CD4-positive, alpha-beta T cell treated with Interleukin-6 at 100 ng/mL for 8 hours (primary cell): ENCODE measurements at regions not wholly inside any gene's neighbourhood (a gene's known extent, or its start where the extent isn't known, plus 50 kb on each side); places are given as distances from the start of the nearest gene placed in this dataset.

Source experiments
- DNase-seq: peaks from one replicate; pipeline ENCODE4 v3.0.0-alpha.2; 2020; ENCODE audit warnings: mixed read lengths, low spot score

- no peak for DNase-seq
Observed at GRCh38 chr15:97623091-97623661, 337.3 kb upstream of the ARRDC4 start.

- no peak for DNase-seq
Observed at GRCh38 chr15:97627634-97628033, 332.9 kb upstream of the ARRDC4 start.

DNA sequence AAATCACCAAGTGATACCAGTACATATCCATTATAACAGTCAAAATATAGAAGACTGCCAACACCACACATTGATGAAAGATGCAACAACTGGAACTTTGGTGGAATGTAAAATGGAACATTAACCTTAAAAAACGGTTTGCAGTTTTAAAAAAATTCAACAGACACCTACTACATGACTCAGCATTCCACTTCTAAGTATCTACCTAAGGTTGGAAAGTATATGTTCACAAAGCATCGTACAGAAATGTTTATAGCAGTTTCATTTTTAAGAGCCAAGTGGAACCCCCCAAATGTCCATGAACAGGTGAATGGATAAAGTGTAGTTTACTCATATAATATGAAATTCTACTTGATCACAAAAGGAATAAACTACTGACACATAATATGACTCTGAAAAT lies 314.7 kb upstream of the ARRDC4 start:
- DNase-seq: no peak

DNA sequence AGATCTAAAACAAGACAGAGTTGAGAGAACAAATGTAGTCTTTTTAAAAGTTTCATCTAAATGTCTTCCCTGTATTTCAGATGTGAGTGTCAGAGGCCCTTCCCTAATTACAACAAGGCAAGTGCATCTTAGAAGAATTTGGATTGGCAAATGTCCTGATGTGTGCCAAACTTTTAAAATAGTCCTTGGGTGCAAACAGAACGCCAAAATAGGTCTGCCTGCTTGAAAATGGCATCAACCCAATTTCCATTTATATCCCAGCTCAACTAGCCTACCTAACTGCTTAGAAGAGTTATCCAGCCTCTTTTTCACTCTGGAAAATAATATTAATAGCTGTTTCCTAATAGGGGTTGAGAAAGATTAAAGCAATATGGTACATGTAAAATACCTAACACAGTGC lies 311.8 kb upstream of the ARRDC4 start:
- DNase-seq: no peak

GRCh38 chr15:97652041-97652440 lies 308.5 kb upstream of the ARRDC4 start:
- no peak for DNase-seq

GRCh38 chr15:97652700-97653167 lies 307.8 kb upstream of the ARRDC4 start:
- no peak for DNase-seq

DNA sequence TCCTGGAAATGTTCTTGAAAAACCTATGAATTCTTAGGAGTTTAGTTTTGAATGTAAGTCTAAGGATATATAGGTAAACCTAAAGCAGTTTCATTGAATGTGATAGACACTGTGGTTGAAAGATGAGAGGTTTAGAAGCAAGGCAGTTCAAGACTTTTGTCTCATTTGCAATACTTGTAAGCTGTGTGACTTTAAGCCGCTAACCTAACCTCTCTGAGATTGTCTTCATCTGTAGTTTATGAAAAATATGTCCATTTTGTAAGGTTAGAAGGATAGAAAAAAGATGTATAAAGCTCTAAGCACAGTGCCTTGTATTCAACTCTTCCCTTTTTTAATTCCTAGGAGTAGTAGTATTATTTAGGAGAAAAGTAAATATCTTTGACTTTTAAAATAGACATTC lies 306.6 kb upstream of the ARRDC4 start:
- no peak for DNase-seq

DNA sequence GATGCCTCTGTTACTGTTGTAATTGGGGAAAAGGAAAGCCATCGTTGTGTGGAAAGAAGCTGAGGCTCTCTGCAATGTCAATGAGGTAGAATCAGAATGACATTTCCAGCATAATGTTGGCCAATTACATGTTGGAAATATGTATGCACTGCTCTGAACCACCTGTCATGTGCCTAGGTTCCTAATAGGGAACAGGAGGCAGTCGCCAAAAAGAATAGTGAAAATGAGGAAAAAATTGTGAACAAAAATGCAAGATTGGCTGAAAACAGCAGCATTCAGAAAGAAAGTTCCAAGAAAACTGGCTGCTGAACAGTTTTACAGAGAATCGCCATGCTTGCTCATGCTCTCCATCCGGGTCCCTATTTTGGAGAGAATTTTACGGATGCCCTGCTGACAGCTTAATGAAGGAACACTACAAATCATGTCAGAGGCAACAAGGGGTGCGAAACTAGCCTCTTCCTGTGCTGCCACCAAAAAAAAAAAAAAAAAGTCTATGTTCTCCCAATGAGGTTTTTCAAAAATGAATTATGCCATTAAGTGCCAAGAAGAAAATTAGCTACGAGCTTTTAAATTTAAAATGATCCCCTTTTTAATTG lies 305.9 kb upstream of the ARRDC4 start:
- DNase-seq: no peak

DNA sequence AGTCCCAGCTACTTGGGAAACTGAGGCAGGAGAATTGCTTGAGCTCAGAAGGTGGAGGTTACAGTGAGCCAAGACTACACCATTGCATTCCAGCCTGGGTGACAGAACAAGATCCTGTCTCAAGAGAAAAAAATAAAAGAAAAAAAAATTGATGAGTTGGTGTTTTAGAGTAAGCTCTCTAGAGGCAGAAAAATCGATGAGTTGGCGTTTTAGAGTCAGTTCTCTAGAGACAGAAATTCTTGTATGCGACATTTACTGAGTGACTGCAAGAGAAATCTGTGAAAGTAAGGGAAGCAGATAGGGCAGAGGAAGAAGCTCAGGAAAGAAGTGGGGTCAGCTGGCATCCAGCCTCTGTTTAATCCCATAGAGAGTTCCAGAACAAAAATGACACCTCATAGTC lies 298.7 kb upstream of the ARRDC4 start:
- DNase-seq: no peak

DNA sequence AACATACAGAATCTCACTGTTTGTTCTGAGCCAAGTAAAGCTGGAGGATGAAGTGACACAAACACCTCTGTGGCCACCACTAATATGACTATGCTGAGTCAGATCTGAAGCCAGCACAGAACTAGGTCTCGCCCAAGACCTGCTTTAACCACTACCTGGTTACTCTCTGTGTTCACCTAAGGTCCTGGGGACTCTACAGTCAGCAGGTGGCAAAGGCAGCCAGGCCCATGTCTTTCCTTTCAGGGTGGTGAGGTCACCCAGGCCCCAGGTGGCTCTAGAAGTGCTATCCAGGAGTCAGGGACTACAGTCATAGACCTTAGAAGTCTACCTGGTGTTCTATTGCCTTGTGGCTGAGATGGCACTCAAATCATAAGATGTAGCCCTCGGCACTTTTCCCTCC lies 287.9 kb upstream of the ARRDC4 start:
- no peak for DNase-seq

DNA sequence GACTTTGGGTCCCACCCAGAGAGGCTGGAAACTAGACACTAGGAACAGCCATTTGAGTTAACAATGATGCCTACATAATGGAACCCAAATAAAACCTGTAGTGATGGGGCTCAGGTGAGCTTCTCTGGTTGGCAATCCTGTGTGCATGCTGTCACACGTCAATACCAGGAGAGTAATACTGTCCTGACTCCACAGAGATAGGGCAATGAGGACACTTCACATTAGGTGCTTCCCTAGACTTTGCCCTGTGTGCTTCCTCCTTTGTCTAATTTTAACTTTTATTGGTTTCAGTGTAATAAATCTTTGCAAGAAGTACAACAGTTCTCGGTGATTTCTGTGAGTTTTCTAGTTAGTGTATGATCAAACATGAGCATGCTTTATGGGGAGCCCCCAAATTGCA lies 281.8 kb upstream of the ARRDC4 start:
- DNase-seq: no peak

DNA sequence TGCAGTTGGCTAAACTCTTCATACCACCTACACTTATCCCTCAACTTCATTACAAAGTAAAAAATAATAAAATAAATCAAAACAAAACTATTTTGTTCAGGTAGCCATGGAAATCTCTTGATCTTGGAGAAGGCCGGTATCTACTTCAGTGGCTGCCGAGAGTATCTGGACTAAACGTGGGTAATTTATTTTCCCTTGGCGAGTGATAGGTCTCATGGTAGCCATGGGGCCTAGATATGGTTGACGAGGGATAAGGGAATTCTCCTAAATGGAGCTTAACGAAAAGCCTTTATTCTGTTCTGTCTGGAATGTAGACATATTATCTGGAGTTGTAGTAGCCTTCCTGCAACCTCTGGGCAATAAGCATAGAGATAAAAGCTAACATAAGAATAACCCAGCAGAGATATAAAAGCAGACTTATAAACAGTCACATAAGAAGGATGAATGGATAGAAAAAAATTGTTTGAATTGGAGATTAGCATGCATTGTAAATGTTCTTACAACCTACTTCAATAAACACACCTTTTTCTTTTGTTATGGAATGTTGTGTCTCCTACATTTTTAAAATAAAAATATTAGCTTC lies 281.3 kb upstream of the ARRDC4 start:
- no peak for DNase-seq

GRCh38 chr15:97680606-97681220 lies 279.8 kb upstream of the ARRDC4 start:
- no peak for DNase-seq

GRCh38 chr15:97683831-97684230 lies 276.7 kb upstream of the ARRDC4 start:
- no peak for DNase-seq

- DNase-seq: no peak
Observed at GRCh38 chr15:97684249-97684648, 276.3 kb upstream of the ARRDC4 start.

- no peak for DNase-seq
Observed at GRCh38 chr15:97686324-97686723, 274.2 kb upstream of the ARRDC4 start.

DNA sequence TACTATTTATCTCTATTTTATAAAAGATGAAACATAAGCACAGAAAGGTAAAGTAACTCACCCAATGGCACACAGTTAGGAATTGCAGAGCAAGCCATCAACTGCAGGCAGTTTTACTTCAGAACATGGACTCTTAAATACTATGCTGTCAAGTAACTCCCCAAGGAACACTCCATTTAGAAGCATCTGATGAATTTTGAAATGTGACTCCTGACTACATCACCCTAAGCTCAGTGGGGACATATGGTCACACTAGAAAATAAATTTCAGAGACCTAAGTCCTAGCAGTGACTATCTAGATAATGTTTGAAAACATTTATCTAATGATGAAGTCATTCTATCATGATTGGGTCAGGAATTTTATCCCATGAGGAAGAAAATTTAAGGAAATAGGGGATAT lies 272.8 kb upstream of the ARRDC4 start:
- no peak for DNase-seq

- no peak for DNase-seq
Observed at GRCh38 chr15:97688177-97688576, 272.3 kb upstream of the ARRDC4 start.

DNA sequence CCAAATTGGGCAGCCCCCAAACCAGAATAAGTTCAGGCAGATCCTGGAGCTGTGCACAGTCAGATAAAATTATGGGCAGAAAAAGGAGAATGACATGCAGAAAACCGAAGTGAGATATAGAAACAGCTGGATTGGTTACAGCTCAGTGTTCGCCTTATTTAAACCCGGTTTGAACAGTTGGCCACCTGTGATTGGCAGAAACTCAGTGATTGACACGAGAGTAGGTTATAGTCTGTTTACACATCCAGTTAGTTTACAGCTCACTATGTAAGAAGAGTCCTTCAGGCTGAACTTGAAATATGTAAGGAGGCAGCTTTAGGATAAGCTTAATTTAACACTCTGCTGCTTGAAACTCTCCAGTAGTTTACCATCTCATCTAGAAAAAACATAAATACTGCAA lies 271.6 kb upstream of the ARRDC4 start:
- no peak for DNase-seq

- no peak for DNase-seq
Observed at GRCh38 chr15:97691078-97691477, 269.4 kb upstream of the ARRDC4 start.

DNA sequence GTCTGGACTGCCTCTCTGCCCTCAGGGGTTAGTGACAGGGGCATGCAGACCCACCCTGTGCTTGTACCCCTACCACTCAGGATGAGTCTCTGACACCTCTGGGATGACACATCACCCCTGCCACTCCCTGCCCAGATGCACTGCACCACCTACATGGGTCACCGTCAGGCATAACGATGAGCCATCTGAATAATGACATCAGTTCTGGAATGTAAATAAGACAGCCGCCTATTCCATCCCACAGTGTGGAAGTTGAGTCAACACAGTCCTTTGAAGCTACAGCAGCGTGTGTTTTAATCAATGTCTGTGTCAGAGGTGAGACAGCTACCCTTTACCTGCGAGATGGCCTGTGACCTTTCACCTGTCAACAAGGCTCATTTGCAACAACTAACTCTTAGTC lies 268.7 kb upstream of the ARRDC4 start:
- DNase-seq: no peak

- no peak for DNase-seq
Observed at GRCh38 chr15:97692301-97693015, 268.0 kb upstream of the ARRDC4 start.

- DNase-seq: no peak
Observed at GRCh38 chr15:97694456-97694855, 266.0 kb upstream of the ARRDC4 start.
